ES-I3 (cell line): ENCODE measurements at regions not wholly inside any gene's neighbourhood (a gene's known extent, or its start where the extent isn't known, plus 50 kb on each side); places are given as distances from the start of the nearest gene placed in this dataset.
"Not testable (repeated sequence)": the region's sequence is repeated elsewhere in the genome, so short reads cannot be mapped to it uniquely, and the experiment has no call there.

Source experiments
- H3K36me3 ChIP-seq: 2 replicates; pipeline ENCODE4 v1.6.1; 2013; ENCODE audit warnings: mild to moderate bottlenecking, low read length, control low read depth, moderate library complexity; ENCODE audit not compliant: insufficient read depth
- H3K4me1 ChIP-seq: 2 replicates; pipeline ENCODE4 v1.6.1; 2013; ENCODE audit warnings: mild to moderate bottlenecking, control low read depth, low read length; ENCODE audit not compliant: insufficient read depth
- H3K9ac ChIP-seq: 2 replicates; pipeline ENCODE4 v1.6.1; 2013; ENCODE audit warnings: low read depth, mild to moderate bottlenecking, low read length, moderate library complexity
- H3K9me3 ChIP-seq: 2 replicates; pipeline ENCODE4 v1.6.1; 2013; ENCODE audit warnings: mild to moderate bottlenecking, low read length, moderate library complexity; ENCODE audit not compliant: control insufficient read depth, insufficient read depth

DNA sequence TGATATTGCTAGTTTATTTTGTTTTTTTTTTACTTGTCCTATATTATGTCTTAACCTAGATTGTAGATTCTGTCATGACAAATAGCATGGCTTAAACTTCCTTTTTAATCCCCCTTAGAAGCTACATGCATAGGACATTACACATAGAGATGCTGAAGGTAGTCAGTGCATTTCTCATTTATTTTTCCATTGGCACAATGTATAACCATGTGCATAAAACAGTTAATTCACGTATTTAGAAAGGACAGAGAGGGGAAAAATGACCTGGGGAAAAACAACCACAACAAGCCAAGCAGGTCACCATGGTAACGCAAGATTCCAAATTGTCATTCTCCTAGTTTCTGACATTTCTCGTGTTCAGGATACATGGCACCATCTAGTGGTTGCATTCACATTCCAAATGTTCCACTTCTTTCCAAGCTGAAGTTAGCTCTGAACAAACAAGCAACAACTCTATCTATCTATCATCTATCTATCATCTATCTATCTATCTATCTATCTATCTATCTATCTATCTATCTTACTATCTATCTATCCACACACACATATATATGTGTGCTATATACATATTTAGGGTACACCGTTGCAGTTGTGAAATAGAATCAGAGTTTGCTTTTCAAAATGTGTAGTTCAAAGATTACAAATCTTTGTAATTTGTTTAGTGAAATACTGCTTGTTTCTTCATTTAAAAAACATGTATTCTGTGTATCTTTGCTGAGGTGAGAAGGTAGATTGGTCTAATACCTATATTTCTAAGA is 487.2 kb upstream of the ST8SIA4 start:
- Histone ChIP-seq H3K9me3 (no peaks in the 10 kb centered on the region), H3K9ac (no peak overlapping the region), H3K36me3 (no peaks in the 10 kb centered on the region), H3K4me1 (no peaks in the 10 kb centered on the region)

DNA sequence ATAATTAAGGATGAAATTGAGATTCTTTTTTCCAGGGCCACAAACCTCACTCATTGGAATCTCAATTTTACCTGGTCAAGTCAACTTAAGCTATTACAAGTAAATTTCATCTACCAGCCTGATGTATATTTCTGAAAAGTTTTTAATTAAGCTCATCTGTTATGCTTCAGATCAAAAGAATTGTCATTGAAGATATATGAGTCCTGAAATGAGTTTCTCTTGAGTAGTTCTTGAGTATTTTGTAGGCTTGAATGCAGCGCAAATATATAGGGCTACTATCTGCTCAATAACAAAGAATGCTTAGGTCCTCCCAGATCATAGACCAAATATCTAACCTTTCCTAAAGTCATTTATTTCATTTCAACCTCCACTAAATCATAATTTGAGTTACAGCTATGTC is 482.2 kb upstream of the ST8SIA4 start:
- no peaks in the 10 kb centered on the region for H3K9me3 ChIP-seq

DNA sequence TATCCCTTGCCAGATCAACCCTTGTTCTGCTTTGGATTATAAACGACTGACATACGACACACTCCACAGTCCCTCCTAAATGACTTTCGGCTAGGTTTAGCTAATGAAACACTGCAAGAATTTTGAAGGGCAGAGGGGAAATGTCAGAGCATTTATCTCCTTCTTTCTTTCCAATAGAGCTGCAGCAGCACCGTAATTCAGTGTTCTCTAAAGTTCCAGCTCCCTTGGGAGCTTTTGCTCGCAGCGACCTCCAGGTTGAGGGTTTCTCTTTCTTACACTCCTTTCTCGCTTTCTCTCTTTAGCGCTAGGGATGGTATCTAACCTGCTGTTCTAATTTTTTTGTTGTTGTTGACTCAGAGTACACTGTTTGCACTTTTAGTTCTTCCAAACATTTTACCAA is 467.1 kb upstream of the ST8SIA4 start:
- Histone ChIP-seq H3K4me1 (no peaks in the 10 kb centered on the region), H3K9me3 (no peaks in the 10 kb centered on the region), H3K36me3 (no peaks in the 10 kb centered on the region), H3K9ac (no peak overlapping the region)

More for the DNA sequence above, 482.2 kb upstream of the ST8SIA4 start:
- Histone ChIP-seq H3K9ac (no peak overlapping the region), H3K36me3 (no peaks in the 10 kb centered on the region), H3K4me1 (no peaks in the 10 kb centered on the region)

DNA sequence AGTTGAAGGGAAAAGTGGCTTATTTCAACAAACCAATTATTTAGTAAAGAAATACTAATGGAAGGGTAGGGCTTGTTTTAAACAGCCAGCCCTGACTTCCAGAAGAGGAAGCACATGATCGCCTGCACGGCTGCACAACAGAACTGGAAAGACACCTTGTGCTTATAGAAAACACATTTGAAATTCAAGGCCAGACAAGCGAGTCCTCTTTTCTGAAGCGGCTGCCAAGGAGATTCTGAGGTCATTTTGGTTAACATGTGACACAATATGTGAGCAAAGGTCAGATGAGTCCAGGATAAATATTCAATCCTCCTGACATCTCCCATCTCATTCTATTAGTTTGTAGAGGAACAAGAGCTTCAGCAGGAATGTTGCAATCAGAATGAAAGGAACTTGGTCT is 461.4 kb upstream of the ST8SIA4 start:
- no peaks in the 10 kb centered on the region for H3K36me3 ChIP-seq
- no peak overlapping the region for H3K9ac ChIP-seq
- H3K4me1 ChIP-seq: no peaks in the 10 kb centered on the region; the same call in 1 of the 2 replicates
- no peaks in the 10 kb centered on the region for H3K9me3 ChIP-seq

DNA sequence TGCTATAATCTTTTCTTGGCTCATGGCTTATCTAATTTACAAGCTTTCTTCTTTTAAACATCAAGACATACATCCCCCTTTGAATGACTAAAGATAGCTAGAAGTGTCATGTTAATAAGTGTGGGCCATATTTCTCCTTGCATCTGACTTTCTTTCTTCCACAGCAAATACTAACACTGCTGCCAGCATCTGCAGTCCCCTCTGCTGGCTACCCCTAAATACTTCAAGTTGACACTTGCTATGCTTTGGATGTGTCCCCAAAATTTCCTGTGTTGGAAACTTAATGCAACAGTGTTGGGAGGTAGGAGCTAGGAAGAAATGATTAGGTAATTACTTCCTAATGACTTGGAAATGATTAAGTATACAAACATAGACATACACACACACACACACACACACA is 459.0 kb upstream of the ST8SIA4 start:
- H3K9ac ChIP-seq: no peak overlapping the region
- H3K36me3 ChIP-seq: no peaks in the 10 kb centered on the region
- H3K9me3 ChIP-seq: no peaks in the 10 kb centered on the region
- H3K4me1 ChIP-seq: no peaks in the 10 kb centered on the region; the same call in 1 of the 2 replicates

DNA sequence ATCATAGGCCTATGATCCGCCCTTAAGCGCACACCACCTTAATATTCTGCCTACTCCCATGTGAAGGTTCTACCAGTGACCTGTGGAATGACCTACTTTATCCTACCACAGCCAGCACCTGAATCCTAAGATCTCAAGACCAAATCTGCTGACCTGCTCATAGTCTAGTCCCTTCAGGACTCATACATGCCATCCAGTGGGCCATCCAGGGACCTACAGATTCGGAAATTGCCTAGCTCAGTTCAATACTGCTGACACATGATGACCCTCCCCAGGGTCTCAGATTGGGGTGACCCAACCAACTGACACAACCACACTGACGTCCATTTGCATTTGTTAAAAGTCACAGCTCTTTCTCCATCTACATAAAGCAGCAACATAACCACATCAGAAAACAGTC is 443.8 kb upstream of the ST8SIA4 start:
- Histone ChIP-seq H3K9ac (no peak overlapping the region), H3K36me3 (no peaks in the 10 kb centered on the region), H3K9me3 (no peaks in the 10 kb centered on the region), H3K4me1 (no peaks in the 10 kb centered on the region)

DNA sequence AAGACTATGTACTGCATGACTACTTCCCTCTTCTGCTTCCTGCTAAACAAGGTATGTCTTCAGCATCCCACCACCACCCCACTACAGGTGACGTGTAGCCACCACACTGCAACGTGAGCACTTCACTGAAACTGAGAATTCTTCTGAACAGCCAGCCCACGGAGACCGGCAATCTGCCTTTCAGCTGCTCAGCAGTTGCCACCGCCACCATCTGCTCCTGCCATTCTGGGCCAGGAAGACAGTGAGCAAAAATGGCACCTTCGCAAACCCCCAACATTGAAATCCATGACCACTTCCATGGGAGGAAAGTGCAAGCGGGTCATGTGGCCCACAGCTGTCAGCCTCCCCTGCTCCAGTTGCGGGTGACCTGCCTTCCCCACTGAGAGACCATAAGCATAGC is 443.4 kb upstream of the ST8SIA4 start:
- H3K9ac ChIP-seq: no peak overlapping the region
- no peaks in the 10 kb centered on the region for H3K9me3 ChIP-seq
- no peaks in the 10 kb centered on the region for H3K4me1 ChIP-seq
- no peaks in the 10 kb centered on the region for H3K36me3 ChIP-seq

DNA sequence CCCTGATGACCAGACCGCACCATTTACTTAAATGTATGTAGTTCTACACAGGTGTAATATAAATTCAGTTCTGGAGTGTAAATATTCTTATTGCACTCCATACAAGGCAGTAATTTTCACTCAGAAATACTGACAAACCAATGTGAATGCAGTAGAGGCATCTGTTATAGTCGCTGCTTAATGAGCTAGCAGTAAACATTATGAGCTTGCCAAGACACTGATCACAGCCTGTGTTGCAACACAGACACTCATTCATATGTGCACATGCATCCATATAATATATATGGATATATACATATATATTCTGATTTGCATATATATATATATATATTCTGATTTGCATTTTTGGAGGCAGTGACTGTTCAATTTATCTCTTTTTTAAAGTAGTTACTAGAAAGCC is 435.1 kb upstream of the ST8SIA4 start:
- no peaks in the 10 kb centered on the region for H3K36me3 ChIP-seq
- H3K9ac ChIP-seq: no peak overlapping the region
- H3K9me3 ChIP-seq: no peaks in the 10 kb centered on the region
- H3K4me1 ChIP-seq: no peaks in the 10 kb centered on the region

DNA sequence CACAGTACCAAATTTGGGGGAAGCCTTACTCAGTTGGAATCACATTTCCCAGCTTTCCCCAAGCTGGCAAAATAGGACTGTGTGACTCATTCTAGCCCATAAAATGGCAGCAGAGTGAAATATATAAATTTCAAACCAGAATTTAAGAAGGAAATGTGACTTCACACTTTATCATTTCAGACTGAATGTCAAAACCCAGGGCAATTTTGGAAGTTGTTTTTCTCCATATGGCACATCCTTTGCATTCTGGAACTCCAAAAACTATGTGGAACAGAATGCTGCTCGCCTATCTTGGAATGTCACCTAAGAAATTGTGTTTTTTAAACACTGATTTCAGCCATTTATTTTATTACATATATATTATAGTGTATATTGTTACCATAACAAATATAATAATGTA is 424.7 kb upstream of the ST8SIA4 start:
- Histone ChIP-seq H3K36me3 (no peaks in the 10 kb centered on the region), H3K9ac (no peak overlapping the region), H3K4me1 (no peaks in the 10 kb centered on the region), H3K9me3 (no peaks in the 10 kb centered on the region)

DNA sequence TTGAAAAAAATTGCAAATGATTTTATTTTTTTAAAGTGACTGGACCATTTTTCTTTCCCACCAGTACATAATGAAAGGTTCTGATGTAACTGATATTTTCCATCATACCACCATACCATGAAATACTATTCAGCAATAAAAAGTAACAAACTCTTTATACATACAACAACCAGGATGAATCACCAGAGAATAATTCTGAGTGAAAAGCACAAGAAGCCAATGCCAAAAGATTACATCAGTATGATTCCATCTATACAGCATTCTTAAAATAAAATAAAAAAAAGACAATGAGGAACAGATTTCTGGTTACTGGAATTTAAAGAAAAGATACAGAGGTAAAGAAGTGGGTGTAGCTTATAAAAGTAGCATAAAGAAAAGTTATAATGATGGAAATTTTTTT is 423.7 kb upstream of the ST8SIA4 start:
- Histone ChIP-seq H3K9me3 (no peaks in the 10 kb centered on the region), H3K9ac (no peak overlapping the region), H3K4me1 (no peaks in the 10 kb centered on the region), H3K36me3 (no peaks in the 10 kb centered on the region)

DNA sequence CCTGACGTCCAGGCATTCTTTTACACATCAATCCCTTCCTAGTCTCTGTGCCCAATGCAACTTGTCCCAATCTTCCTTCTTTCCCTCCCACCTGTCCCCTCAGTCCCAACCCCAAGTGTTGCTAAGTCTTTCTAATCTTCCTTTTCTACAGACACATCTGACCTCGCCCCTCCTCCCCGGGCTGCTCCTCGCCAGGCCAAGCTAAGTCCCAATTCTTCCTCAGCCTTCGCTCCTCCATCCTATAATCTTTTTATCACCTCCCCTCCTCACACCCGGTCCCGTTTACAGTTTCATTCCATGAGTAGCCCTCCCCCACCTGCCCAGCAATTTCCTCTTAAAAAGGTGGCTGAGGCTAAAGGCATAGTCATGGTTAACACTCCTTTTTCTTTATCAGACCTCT is 413.3 kb upstream of the ST8SIA4 start:
- H3K9ac ChIP-seq, H3K9me3 ChIP-seq, H3K36me3 ChIP-seq, H3K4me1 ChIP-seq: not testable (repeated sequence)

DNA sequence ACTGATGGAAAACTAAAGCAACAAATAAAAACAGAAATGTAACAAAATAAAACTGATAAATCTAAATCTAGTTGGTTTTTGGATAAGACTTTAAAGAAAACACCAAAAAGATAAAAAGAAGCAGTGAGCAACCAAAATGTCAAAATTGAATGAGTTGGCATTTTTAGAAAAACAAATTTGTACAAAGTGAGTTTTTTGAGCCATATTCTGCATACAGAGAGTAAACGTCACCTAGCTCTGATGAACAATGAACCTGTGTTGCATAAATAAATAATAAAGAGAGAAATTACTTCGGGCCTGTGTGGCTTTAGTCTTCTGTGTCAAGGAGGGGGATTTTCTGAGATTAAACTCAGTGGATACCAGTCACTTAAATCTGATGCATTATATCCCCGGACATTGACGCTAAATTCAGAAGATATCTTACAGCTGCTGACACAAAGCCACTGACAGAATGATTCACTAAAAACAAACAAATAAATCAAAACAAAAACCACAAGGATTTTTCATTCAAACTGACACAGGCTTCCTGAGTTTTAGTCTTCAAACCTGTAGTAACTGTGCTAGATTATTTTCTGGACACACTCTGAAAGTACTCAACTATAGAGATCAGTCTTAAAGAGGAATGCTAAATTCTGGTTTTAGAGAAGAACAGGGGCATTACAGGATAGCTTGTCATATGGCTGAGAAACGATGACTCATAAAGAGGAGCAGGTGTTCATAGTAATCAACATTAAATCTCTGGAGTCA is 403.5 kb upstream of the ST8SIA4 start:
- H3K4me1 ChIP-seq: peaks cover 6% of the 10 kb centered on the region; the same call in 1 of the 2 replicates
- no peak overlapping the region for H3K9ac ChIP-seq
- no peaks in the 10 kb centered on the region for H3K36me3 ChIP-seq
- no peaks in the 10 kb centered on the region for H3K9me3 ChIP-seq

DNA sequence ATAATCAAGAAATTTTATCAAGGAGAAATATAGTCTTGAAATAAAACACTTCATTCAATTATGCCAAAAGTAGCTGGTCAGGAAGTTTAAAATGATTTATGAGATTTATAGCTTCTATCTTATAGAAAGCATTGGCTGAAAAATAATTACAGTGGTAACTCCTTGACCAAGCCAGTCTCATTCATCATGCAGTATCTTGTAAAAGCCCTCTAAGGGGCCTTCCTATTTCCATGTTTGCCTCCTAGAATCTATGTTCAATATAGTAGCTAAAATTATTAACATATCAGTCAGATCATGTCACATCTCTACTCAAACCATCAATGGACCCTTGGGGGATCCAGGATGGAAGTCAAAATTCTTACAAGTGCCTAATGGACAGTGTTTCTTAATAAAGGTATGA is 393.4 kb upstream of the ST8SIA4 start:
- no peaks in the 10 kb centered on the region for H3K36me3 ChIP-seq
- H3K4me1 ChIP-seq: no peaks in the 10 kb centered on the region
- H3K9ac ChIP-seq: no peak overlapping the region
- H3K9me3 ChIP-seq: no peaks in the 10 kb centered on the region

DNA sequence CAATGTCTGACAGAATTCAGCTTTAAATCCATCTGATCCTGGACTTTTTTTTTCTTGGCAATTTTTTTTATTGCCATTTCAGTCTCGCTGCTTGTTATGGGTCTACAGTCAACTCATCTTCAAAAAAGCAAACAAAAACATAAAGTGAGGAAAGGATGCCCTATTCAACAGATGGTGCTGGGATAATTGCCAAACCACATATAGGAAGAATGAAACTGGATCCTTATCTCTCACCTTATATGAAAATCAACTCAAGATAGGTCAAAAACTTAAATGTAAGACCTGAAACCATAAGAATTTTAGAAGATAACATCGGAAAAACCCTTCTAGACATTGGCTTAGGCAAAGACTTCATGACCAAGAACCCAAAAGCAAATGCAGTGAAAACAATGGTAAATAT is 389.1 kb upstream of the ST8SIA4 start:
- H3K9ac ChIP-seq: no peak overlapping the region
- H3K4me1 ChIP-seq: no peaks in the 10 kb centered on the region
- no peaks in the 10 kb centered on the region for H3K36me3 ChIP-seq
- no peaks in the 10 kb centered on the region for H3K9me3 ChIP-seq

DNA sequence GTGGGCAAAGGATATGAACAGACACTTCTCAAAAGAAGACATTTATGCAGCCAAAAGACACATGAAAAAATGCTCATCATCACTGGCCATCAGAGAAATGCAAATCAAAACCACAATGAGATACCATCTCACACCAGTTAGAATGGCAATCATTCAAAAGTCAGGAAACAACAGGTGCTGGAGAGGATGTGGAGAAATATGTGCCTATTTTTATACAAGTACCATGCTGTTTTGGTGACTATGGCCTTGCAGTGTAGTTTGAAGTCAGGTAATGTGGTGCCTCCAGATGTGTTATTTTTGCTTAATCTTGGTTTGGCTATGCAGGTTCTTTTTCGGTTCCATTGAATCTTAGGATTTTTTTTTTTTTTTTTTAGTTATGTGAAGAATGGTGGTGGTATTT is 387.7 kb upstream of the ST8SIA4 start:
- H3K4me1 ChIP-seq, H3K9ac ChIP-seq, H3K9me3 ChIP-seq, H3K36me3 ChIP-seq: not testable (repeated sequence)
